ENCODE measurements at regions not wholly inside any gene's neighbourhood (a gene's known extent, or its start where the extent isn't known, plus 50 kb on each side); places are given as distances from the start of the nearest gene placed in this dataset.
"Not testable (repeated sequence)": the region's sequence is repeated elsewhere in the genome, so short reads cannot be mapped to it uniquely, and the experiment has no call there.

GRCh38 chr6:150775415-150776203, 89.9 kb upstream of the MTHFD1L start:
- Histone ChIP-seq H3K27me3 (ENCODE audit: control insufficient read depth in 3 of 3, insufficient read depth in 3 of 3, low read length in 3 of 3) (no peaks in the 10 kb centered on the region), H3K9ac (ENCODE audit: low read depth in 1 of 3, low read length in 3 of 3) (no peak overlapping the region), H3K4me3 (ENCODE audit: low read length in 3 of 3) (no peak overlapping the region), H3K27ac (ENCODE audit: low read depth, low read length) (no peak overlapping the region), H3K9me3 (ENCODE audit: control insufficient read depth in 3 of 3, low read length in 3 of 3) (peaks cover 0 to 3% (median 2%) of the 10 kb centered on the region in 3 donors), H3K4me1 (ENCODE audit: control insufficient read depth in 3 of 3, insufficient read depth in 3 of 3, low read length in 3 of 3) (no peaks in the 10 kb centered on the region), H3K36me3 (ENCODE audit: control insufficient read depth in 3 of 3, insufficient read depth in 3 of 3, low read length in 3 of 3) (no peaks in the 10 kb centered on the region)

DNA sequence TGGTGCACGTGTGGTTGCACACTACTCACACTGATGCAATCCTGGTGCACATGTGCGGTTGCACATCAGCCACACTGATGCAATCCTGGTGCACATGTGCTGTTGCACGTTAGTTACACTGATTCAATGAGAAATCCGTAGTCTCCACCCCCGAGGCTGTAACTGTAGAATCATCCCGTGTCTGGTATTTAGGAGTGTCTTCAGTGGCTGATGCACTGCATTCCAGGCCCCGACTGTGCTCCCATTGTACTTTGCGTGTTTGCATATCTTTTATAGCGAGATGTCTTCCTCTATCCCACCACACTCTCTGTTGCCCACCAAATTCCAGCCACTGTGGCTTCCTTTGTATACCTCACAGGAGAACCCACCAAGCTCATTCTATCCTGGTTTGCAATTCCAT, 87.8 kb upstream of the MTHFD1L start:
- Histone ChIP-seq H3K27ac (ENCODE audit: low read depth, low read length) (no peak overlapping the region), H3K4me1 (ENCODE audit: control insufficient read depth in 3 of 3, insufficient read depth in 3 of 3, low read length in 3 of 3) (no peaks in the 10 kb centered on the region), H3K9ac (ENCODE audit: low read depth in 1 of 3, low read length in 3 of 3) (no peak overlapping the region), H3K27me3 (ENCODE audit: control insufficient read depth in 3 of 3, insufficient read depth in 3 of 3, low read length in 3 of 3) (no peaks in the 10 kb centered on the region), H3K4me3 (ENCODE audit: low read length in 3 of 3) (no peak overlapping the region), H3K36me3 (ENCODE audit: control insufficient read depth in 3 of 3, insufficient read depth in 3 of 3, low read length in 3 of 3) (no peaks in the 10 kb centered on the region), H3K9me3 (ENCODE audit: control insufficient read depth in 3 of 3, low read length in 3 of 3) (peaks cover 0 to 3% (median 2%) of the 10 kb centered on the region in 3 donors)

- no peaks in the 10 kb centered on the region for H3K27me3 ChIP-seq (ENCODE audit: control insufficient read depth in 3 of 3, insufficient read depth in 3 of 3, low read length in 3 of 3)
- no peaks in the 10 kb centered on the region for H3K9me3 ChIP-seq (ENCODE audit: control insufficient read depth in 3 of 3, low read length in 3 of 3)
- peaks cover 0 to 5% (median 0%) of the 10 kb centered on the region in 3 donors for H3K36me3 ChIP-seq (ENCODE audit: control insufficient read depth in 3 of 3, insufficient read depth in 3 of 3, low read length in 3 of 3)
- no peaks in the 10 kb centered on the region for H3K4me1 ChIP-seq (ENCODE audit: control insufficient read depth in 3 of 3, insufficient read depth in 3 of 3, low read length in 3 of 3)
- no peak overlapping the region for H3K4me3 ChIP-seq (ENCODE audit: low read length in 3 of 3)
- H3K9ac ChIP-seq (ENCODE audit: low read depth in 1 of 3, low read length in 3 of 3), result no peak overlapping the region
- no peak overlapping the region for H3K27ac ChIP-seq (ENCODE audit: low read depth, low read length)
Observed at GRCh38 chr6:150783813-150784212, 81.7 kb upstream of the MTHFD1L start.

DNA sequence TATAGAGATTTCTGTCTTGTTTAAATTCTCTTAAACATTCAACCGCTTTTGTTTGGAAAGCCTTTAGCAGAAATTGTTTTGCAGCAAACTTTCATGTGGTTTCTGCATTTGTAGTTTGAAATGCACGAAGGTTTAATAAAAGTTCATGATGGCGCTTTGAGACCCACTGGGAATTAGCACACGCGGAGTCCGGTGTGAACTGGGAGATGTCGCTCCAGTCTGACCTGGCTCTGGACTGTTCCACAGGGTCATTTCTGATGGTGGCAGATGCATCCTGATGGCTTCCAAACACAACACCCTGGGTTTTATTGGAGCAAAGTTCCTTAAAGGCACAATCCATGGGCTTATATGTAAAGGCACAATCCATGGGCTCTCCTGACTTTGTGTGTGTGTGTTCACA, 78.1 kb upstream of the MTHFD1L start:
- Histone ChIP-seq H3K27me3 (ENCODE audit: control insufficient read depth in 3 of 3, insufficient read depth in 3 of 3, low read length in 3 of 3) (no peaks in the 10 kb centered on the region), H3K4me3 (ENCODE audit: low read length in 3 of 3) (no peak overlapping the region), H3K36me3 (ENCODE audit: control insufficient read depth in 3 of 3, insufficient read depth in 3 of 3, low read length in 3 of 3) (peaks cover 0 to 5% (median 0%) of the 10 kb centered on the region in 3 donors), H3K9ac (ENCODE audit: low read depth in 1 of 3, low read length in 3 of 3) (no peak overlapping the region), H3K4me1 (ENCODE audit: control insufficient read depth in 3 of 3, insufficient read depth in 3 of 3, low read length in 3 of 3) (no peaks in the 10 kb centered on the region), H3K27ac (ENCODE audit: low read depth, low read length) (no peak overlapping the region), H3K9me3 (ENCODE audit: control insufficient read depth in 3 of 3, low read length in 3 of 3) (no peaks in the 10 kb centered on the region)

DNA sequence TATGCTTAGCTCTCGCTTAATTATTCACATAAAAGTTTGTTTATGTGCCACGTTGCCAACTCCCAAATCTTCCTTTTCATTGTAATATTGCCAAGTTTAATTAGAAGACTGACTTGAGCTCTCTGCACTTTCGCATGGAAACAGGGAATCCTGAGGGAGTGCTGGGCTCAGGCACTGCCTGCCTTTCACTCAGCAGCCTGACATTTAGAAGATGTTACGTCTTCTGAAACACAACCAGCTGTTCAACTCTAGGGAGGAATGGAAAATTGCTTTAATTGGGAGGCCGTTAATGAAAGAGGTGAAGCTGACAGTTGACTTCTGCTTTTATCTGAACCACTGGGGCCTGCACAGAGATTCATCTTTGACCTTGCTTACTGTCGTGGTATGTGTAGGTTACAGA, 77.4 kb upstream of the MTHFD1L start:
- Histone ChIP-seq H3K4me3 (ENCODE audit: low read length in 3 of 3) (no peak overlapping the region), H3K4me1 (ENCODE audit: control insufficient read depth in 3 of 3, insufficient read depth in 3 of 3, low read length in 3 of 3) (no peaks in the 10 kb centered on the region), H3K27me3 (ENCODE audit: control insufficient read depth in 3 of 3, insufficient read depth in 3 of 3, low read length in 3 of 3) (no peaks in the 10 kb centered on the region), H3K9me3 (ENCODE audit: control insufficient read depth in 3 of 3, low read length in 3 of 3) (no peaks in the 10 kb centered on the region), H3K27ac (ENCODE audit: low read depth, low read length) (no peak overlapping the region), H3K9ac (ENCODE audit: low read depth in 1 of 3, low read length in 3 of 3) (no peak overlapping the region), H3K36me3 (ENCODE audit: control insufficient read depth in 3 of 3, insufficient read depth in 3 of 3, low read length in 3 of 3) (peaks cover 0 to 5% (median 0%) of the 10 kb centered on the region in 3 donors)

- not testable (repeated sequence) for H3K9ac ChIP-seq (ENCODE audit: low read depth in 1 of 3, low read length in 3 of 3); H3K27me3 ChIP-seq (ENCODE audit: control insufficient read depth in 3 of 3, insufficient read depth in 3 of 3, low read length in 3 of 3); H3K36me3 ChIP-seq (ENCODE audit: control insufficient read depth in 3 of 3, insufficient read depth in 3 of 3, low read length in 3 of 3); H3K27ac ChIP-seq (ENCODE audit: low read depth, low read length); H3K9me3 ChIP-seq (ENCODE audit: control insufficient read depth in 3 of 3, low read length in 3 of 3); H3K4me1 ChIP-seq (ENCODE audit: control insufficient read depth in 3 of 3, insufficient read depth in 3 of 3, low read length in 3 of 3); H3K4me3 ChIP-seq (ENCODE audit: low read length in 3 of 3)
Observed at GRCh38 chr6:150789906-150790305, 75.6 kb upstream of the MTHFD1L start.

DNA sequence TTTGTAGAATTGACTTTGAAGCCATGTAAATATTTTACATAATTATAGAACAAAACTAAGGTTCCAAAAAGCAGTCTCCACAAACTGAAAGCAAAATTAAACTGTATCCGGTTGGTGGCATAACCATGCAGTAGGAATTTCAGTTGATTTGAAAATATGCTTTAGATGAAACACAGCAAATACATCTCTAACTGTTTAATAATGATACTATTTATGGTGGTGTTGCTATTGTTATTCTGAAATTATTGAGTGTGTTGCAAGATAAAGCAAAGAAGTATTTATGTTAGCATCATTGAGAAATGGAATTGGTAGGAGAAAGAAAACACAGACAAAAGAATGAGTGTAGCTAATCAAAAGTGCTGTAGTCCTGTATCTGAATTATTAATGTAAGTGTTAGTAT, 73.8 kb upstream of the MTHFD1L start:
- no peaks in the 10 kb centered on the region for H3K4me1 ChIP-seq (ENCODE audit: control insufficient read depth in 3 of 3, insufficient read depth in 3 of 3, low read length in 3 of 3)
- H3K4me3 ChIP-seq (ENCODE audit: low read length in 3 of 3), result no peak overlapping the region
- H3K27me3 ChIP-seq (ENCODE audit: control insufficient read depth in 3 of 3, insufficient read depth in 3 of 3, low read length in 3 of 3), result no peaks in the 10 kb centered on the region
- no peak overlapping the region for H3K9ac ChIP-seq (ENCODE audit: low read depth in 1 of 3, low read length in 3 of 3)
- peaks cover 0 to 5% (median 0%) of the 10 kb centered on the region in 3 donors for H3K36me3 ChIP-seq (ENCODE audit: control insufficient read depth in 3 of 3, insufficient read depth in 3 of 3, low read length in 3 of 3)
- H3K27ac ChIP-seq (ENCODE audit: low read depth, low read length), result no peak overlapping the region
- no peaks in the 10 kb centered on the region for H3K9me3 ChIP-seq (ENCODE audit: control insufficient read depth in 3 of 3, low read length in 3 of 3)

GRCh38 chr6:150797949-150798348, 67.6 kb upstream of the MTHFD1L start:
- H3K4me1 ChIP-seq (ENCODE audit: control insufficient read depth in 3 of 3, insufficient read depth in 3 of 3, low read length in 3 of 3), result no peaks in the 10 kb centered on the region
- no peak overlapping the region for H3K4me3 ChIP-seq (ENCODE audit: low read length in 3 of 3)
- peaks cover 0 to 3% (median 0%) of the 10 kb centered on the region in 3 donors for H3K27me3 ChIP-seq (ENCODE audit: control insufficient read depth in 3 of 3, insufficient read depth in 3 of 3, low read length in 3 of 3)
- H3K9me3 ChIP-seq (ENCODE audit: control insufficient read depth in 3 of 3, low read length in 3 of 3), result no peaks in the 10 kb centered on the region
- H3K36me3 ChIP-seq (ENCODE audit: control insufficient read depth in 3 of 3, insufficient read depth in 3 of 3, low read length in 3 of 3), result no peaks in the 10 kb centered on the region
- H3K27ac ChIP-seq (ENCODE audit: low read depth, low read length), result no peak overlapping the region
- H3K9ac ChIP-seq (ENCODE audit: low read depth in 1 of 3, low read length in 3 of 3), result no peak overlapping the region

DNA sequence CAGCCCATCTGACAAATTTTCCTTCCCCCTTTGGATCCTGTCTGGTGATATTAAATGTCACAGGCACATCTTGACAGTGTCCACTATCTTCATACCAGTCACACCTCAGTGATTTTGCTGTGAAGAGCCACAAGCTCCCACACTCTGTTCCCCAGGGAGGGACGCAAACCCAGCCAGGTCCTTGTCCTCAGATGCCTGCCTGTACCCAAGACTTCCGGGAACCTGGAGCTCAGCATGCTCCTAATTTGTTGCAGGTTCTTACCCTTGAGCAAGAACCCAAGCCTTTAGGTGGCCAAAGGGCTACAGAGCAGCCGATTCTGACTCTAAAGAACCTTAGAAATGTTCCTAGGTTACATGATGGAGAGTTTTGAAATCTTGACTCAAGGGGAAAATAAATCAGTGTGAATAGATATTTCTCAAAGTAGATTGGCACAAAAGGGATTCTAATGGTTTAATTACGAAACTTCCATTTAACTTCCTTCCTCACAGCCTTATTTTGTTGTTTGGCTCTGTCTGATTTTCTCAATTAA, 66.2 kb upstream of the MTHFD1L start:
- Histone ChIP-seq H3K9ac (ENCODE audit: low read depth in 1 of 3, low read length in 3 of 3) (no peak overlapping the region), H3K9me3 (ENCODE audit: control insufficient read depth in 3 of 3, low read length in 3 of 3) (no peaks in the 10 kb centered on the region), H3K36me3 (ENCODE audit: control insufficient read depth in 3 of 3, insufficient read depth in 3 of 3, low read length in 3 of 3) (no peaks in the 10 kb centered on the region), H3K27me3 (ENCODE audit: control insufficient read depth in 3 of 3, insufficient read depth in 3 of 3, low read length in 3 of 3) (peaks cover 0 to 3% (median 0%) of the 10 kb centered on the region in 3 donors), H3K27ac (ENCODE audit: low read depth, low read length) (no peak overlapping the region), H3K4me1 (ENCODE audit: control insufficient read depth in 3 of 3, insufficient read depth in 3 of 3, low read length in 3 of 3) (no peaks in the 10 kb centered on the region), H3K4me3 (ENCODE audit: low read length in 3 of 3) (no peak overlapping the region)

- Histone ChIP-seq H3K9me3 (ENCODE audit: control insufficient read depth in 3 of 3, low read length in 3 of 3) (no peaks in the 10 kb centered on the region), H3K27ac (ENCODE audit: low read depth, low read length) (no peak overlapping the region)
Observed at GRCh38 chr6:150800674-150801314, 64.7 kb upstream of the MTHFD1L start.

More at GRCh38 chr6:150800674-150801314, 64.7 kb upstream of the MTHFD1L start:
- Histone ChIP-seq H3K4me1 (ENCODE audit: control insufficient read depth in 3 of 3, insufficient read depth in 3 of 3, low read length in 3 of 3) (no peaks in the 10 kb centered on the region), H3K27me3 (ENCODE audit: control insufficient read depth in 3 of 3, insufficient read depth in 3 of 3, low read length in 3 of 3) (peaks cover 0 to 3% (median 0%) of the 10 kb centered on the region in 3 donors), H3K9ac (ENCODE audit: low read depth in 1 of 3, low read length in 3 of 3) (no peak overlapping the region), H3K4me3 (ENCODE audit: low read length in 3 of 3) (no peak overlapping the region), H3K36me3 (ENCODE audit: control insufficient read depth in 3 of 3, insufficient read depth in 3 of 3, low read length in 3 of 3) (peaks cover 0 to 2% (median 0%) of the 10 kb centered on the region in 3 donors)
